Natural killer cell (primary cell): ENCODE measurements at regions not wholly inside any gene's neighbourhood (a gene's known extent, or its start where the extent isn't known, plus 50 kb on each side); places are given as distances from the start of the nearest gene placed in this dataset.

ENCODE experiments used
- ATAC-seq, 3 donors: fragments of 150-1000 bp in 2 of 3; fragments of 200-7000 bp in 1 of 3; cut with Tn5 transposase; 1 replicate in 1 of 3; 2 replicates in 2 of 3; pipeline ENCODE4 v1.10.0; 2021; ENCODE audit warnings: mild to moderate bottlenecking in 2 of 3, moderate library complexity in 2 of 3
- DNase-seq, 2 donors: peaks; one replicate each; pipeline versions ENCODE4 v3.0.0 to v3.0.0-alpha.2; 2013 to 2021; ENCODE audit warnings: mixed read lengths in 1 of 2
- H3K27ac ChIP-seq: one replicate; pipeline ENCODE4 v1.5.1; 2013; ENCODE audit warnings: mild to moderate bottlenecking, low read length
- H3K27me3 ChIP-seq: one replicate; pipeline ENCODE4 v1.6.1; 2013; ENCODE audit warnings: low read length; ENCODE audit not compliant: control insufficient read depth, insufficient read depth
- H3K36me3 ChIP-seq: one replicate; pipeline ENCODE4 v1.6.1; 2013; ENCODE audit warnings: low read length; ENCODE audit not compliant: control insufficient read depth, insufficient read depth
- H3K4me1 ChIP-seq: one replicate; pipeline ENCODE4 v1.6.1; 2013; ENCODE audit warnings: low read length; ENCODE audit not compliant: control insufficient read depth, insufficient read depth
- H3K4me3 ChIP-seq: one replicate; pipeline ENCODE4 v1.5.1; 2013; ENCODE audit warnings: low read length
- H3K9me3 ChIP-seq: one replicate; pipeline ENCODE4 v1.6.1; 2013; ENCODE audit warnings: low read length; ENCODE audit not compliant: control insufficient read depth, insufficient read depth
- H3K27ac Mint-ChIP-seq, 2 donors: one replicate each; pipeline ENCODE4 v1.8.0; 2022; ENCODE audit warnings: mild to moderate bottlenecking in 2 of 2, mixed read lengths in 2 of 2, moderate library complexity in 1 of 2
- H3K27me3 Mint-ChIP-seq, 2 donors: one replicate each; pipeline ENCODE4 v1.8.0; 2022; ENCODE audit warnings: low read depth in 2 of 2, mixed read lengths in 2 of 2
- H3K36me3 Mint-ChIP-seq: one replicate; pipeline ENCODE4 v1.8.0; 2022; ENCODE audit warnings: mixed read lengths
- H3K4me1 Mint-ChIP-seq, 2 donors: one replicate each; pipeline ENCODE4 v1.8.0; 2022; ENCODE audit warnings: mixed read lengths in 2 of 2
- H3K4me3 Mint-ChIP-seq: one replicate; pipeline ENCODE4 v1.8.0; 2022; ENCODE audit warnings: mild to moderate bottlenecking, moderate library complexity, mixed read lengths
- H3K9me3 Mint-ChIP-seq, 2 donors: one replicate each; pipeline ENCODE4 v1.8.0; 2022; ENCODE audit warnings: mixed read lengths in 2 of 2
- WGBS: methylation state at CpG from one replicate; pipeline ENCODE4 v1.1.7; 2013; ENCODE audit warnings: missing lambda C conversion rate; ENCODE audit not compliant: insufficient coverage; 5-methylcytosine and 5-hydroxymethylcytosine counted together
- intact Hi-C: fragments of 100-400 bp; cut with micrococcal nuclease; formaldehyde crosslinking; loops from one replicate; pipeline ENCODE4 v1.14.2; 2022
- TF ChIP-seq, protein P1 (sequence below): fragments of 200-600 bp; IDR thresholded peaks from one replicate; pipeline ENCODE4 v1.8.0; 2022; ENCODE audit warnings: antibody characterized with exemption

DNA sequence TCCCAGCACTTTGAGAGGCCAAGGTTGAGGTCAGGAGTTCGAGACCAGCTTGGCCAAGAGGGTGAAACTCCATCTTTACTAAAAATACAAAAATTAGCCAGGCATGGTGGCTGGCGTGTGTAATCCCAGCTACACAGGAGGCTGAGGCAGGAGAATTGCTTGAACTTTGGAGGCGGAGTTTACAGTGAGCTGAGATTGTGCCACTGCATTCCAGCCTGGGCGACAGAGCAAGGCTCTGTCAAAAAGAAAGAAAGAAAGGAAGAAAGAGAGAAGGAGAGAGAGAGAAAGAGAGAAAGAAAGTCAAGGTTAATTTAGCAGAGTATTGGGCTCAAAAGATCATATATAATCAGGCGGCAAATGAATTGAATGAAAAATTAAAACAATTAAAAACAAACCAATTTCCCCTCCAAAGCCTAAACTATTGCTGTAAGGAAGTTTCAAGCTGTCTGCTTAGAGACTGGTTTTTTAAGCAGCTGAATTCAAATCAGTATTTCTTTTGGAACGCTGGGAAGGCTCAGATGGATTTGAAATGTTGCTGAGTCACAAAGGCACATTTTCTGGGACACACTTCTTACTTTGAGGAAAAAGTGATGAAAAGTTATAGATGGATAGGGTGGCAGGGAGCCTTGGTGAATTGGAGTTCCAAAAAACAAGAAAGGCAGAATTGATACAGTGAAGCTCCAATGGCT lies 81.3 kb upstream of the BHLHE40 start:
- Histone ChIP-seq H3K4me1 (peaks cover 4% of the 10 kb centered on the region), H3K27me3 (no peaks in the 10 kb centered on the region), H3K36me3 (no peaks in the 10 kb centered on the region), H3K27ac (no peak overlapping the region), H3K4me3 (no peak overlapping the region), H3K9me3 (no peaks in the 10 kb centered on the region)
- Mint-ChIP-seq H3K27ac (peak overlapping the region; percentile 80 to 87), H3K4me3 (peak overlapping the region; percentile 38), H3K4me1 (peaks cover 31 to 33% of the 10 kb centered on the region in 2 donors), H3K36me3 (no peaks in the 10 kb centered on the region), H3K27me3 (no peaks in the 10 kb centered on the region), H3K9me3 (no peaks in the 10 kb centered on the region)
- no peak for DNase-seq
- WGBS, result 95% methylated on average over 5 of the region's 6 CpGs
- intact Hi-C loops, result no loop called here
- TF ChIP-seq, protein P1, sequence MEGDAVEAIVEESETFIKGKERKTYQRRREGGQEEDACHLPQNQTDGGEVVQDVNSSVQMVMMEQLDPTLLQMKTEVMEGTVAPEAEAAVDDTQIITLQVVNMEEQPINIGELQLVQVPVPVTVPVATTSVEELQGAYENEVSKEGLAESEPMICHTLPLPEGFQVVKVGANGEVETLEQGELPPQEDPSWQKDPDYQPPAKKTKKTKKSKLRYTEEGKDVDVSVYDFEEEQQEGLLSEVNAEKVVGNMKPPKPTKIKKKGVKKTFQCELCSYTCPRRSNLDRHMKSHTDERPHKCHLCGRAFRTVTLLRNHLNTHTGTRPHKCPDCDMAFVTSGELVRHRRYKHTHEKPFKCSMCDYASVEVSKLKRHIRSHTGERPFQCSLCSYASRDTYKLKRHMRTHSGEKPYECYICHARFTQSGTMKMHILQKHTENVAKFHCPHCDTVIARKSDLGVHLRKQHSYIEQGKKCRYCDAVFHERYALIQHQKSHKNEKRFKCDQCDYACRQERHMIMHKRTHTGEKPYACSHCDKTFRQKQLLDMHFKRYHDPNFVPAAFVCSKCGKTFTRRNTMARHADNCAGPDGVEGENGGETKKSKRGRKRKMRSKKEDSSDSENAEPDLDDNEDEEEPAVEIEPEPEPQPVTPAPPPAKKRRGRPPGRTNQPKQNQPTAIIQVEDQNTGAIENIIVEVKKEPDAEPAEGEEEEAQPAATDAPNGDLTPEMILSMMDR, result no peak
- no peak for ATAC-seq

- Histone ChIP-seq H3K27ac (peak overlapping the region; percentile 1), H3K27me3 (no peaks in the 10 kb centered on the region), H3K4me3 (no peak overlapping the region), H3K9me3 (no peaks in the 10 kb centered on the region), H3K4me1 (peaks cover 4% of the 10 kb centered on the region), H3K36me3 (no peaks in the 10 kb centered on the region)
- peak in 1 of 2 donors; percentile 22 for DNase-seq
- H3K9me3 Mint-ChIP-seq, result no peaks in the 10 kb centered on the region
- peak overlapping the region; percentile 80 to 87 for H3K27ac Mint-ChIP-seq
- ATAC-seq, result peak; percentile 75 to 87 (median 75)
- intact Hi-C loops, result no loop called here
- WGBS, result 55% methylated on average over 6 of the region's 6 CpGs
- peaks cover 31 to 35% of the 10 kb centered on the region in 2 donors for H3K4me1 Mint-ChIP-seq
- TF ChIP-seq, protein P1, result no peak
- peak overlapping the region; percentile 38 for H3K4me3 Mint-ChIP-seq
- no peaks in the 10 kb centered on the region for H3K27me3 Mint-ChIP-seq
- no peaks in the 10 kb centered on the region for H3K36me3 Mint-ChIP-seq
Measured at GRCh38 chr3:4898454-4899313, 80.6 kb upstream of the BHLHE40 start.

GRCh38 chr3:4899710-4900109 lies 79.5 kb upstream of the BHLHE40 start:
- Mint-ChIP-seq H3K4me3 (no peak overlapping the region), H3K27ac (peak overlapping the region in 1 of 2 donors; percentile 35), H3K4me1 (peaks cover 32 to 42% of the 10 kb centered on the region in 2 donors), H3K36me3 (no peaks in the 10 kb centered on the region), H3K9me3 (no peaks in the 10 kb centered on the region), H3K27me3 (no peaks in the 10 kb centered on the region)
- TF ChIP-seq, protein P1, result no peak
- H3K4me1 ChIP-seq, result peaks cover 4% of the 10 kb centered on the region
- intact Hi-C loops, result no loop called here
- H3K36me3 ChIP-seq, result no peaks in the 10 kb centered on the region
- no peak for ATAC-seq
- H3K27me3 ChIP-seq, result no peaks in the 10 kb centered on the region
- H3K27ac ChIP-seq, result no peak overlapping the region
- DNase-seq, result no peak
- no peak overlapping the region for H3K4me3 ChIP-seq
- WGBS, result 94% methylated on average over 6 of the region's 6 CpGs
- no peaks in the 10 kb centered on the region for H3K9me3 ChIP-seq
